ELF-1 (cell line): ENCODE measurements at regions not wholly inside any gene's neighbourhood (a gene's known extent, or its start where the extent isn't known, plus 50 kb on each side); places are given as distances from the start of the nearest gene placed in this dataset.

Experiments
- DNase-seq: peaks from one replicate; pipeline ENCODE4 v3.0.0-alpha.2; 2016; ENCODE audit warnings: low read depth, low spot score

- DNase-seq = no peak
These were observed 235.8 kb upstream of the MIR17HG start for GRCh38 chr13:91111476-91112200.

- no peak for DNase-seq
These were observed 235.1 kb upstream of the MIR17HG start for GRCh38 chr13:91112201-91112923.

- DNase-seq = no peak
These were observed 234.6 kb upstream of the MIR17HG start for GRCh38 chr13:91112924-91113277.

- DNase-seq = no peak
These were observed 231.7 kb upstream of the MIR17HG start for GRCh38 chr13:91115776-91116175.

- no peak for DNase-seq
These were observed 230.1 kb upstream of the MIR17HG start for GRCh38 chr13:91117351-91117750.

- no peak for DNase-seq
These were observed 227.8 kb upstream of the MIR17HG start for GRCh38 chr13:91119643-91120042.

GRCh38 chr13:91122766-91123165 is 224.7 kb upstream of the MIR17HG start:
- DNase-seq = no peak

- no peak for DNase-seq
These were observed 223.9 kb upstream of the MIR17HG start for GRCh38 chr13:91123456-91124127.

GRCh38 chr13:91126806-91127205 is 220.7 kb upstream of the MIR17HG start:
- DNase-seq = no peak

GRCh38 chr13:91127995-91128394 is 219.5 kb upstream of the MIR17HG start:
- no peak for DNase-seq

GRCh38 chr13:91132381-91132780 is 215.1 kb upstream of the MIR17HG start:
- no peak for DNase-seq

GRCh38 chr13:91132786-91133185 is 214.7 kb upstream of the MIR17HG start:
- no peak for DNase-seq

GRCh38 chr13:91133941-91134802 is 213.3 kb upstream of the MIR17HG start:
- DNase-seq = peak; percentile 46

- DNase-seq = no peak
These were observed 212.7 kb upstream of the MIR17HG start for GRCh38 chr13:91134803-91135184.

- DNase-seq = no peak
These were observed 212.1 kb upstream of the MIR17HG start for GRCh38 chr13:91135376-91135775.

- no peak for DNase-seq
These were observed 211.5 kb upstream of the MIR17HG start for GRCh38 chr13:91135968-91136367.

- DNase-seq = peak; percentile 46
These were observed 210.7 kb upstream of the MIR17HG start for GRCh38 chr13:91136806-91137205.

- DNase-seq = no peak
These were observed 208.3 kb upstream of the MIR17HG start for GRCh38 chr13:91139232-91139631.

GRCh38 chr13:91141543-91142061 is 205.9 kb upstream of the MIR17HG start:
- peak; percentile 20 for DNase-seq

- no peak for DNase-seq
These were observed 204.9 kb upstream of the MIR17HG start for GRCh38 chr13:91142572-91142971.

GRCh38 chr13:91144054-91144453 is 203.4 kb upstream of the MIR17HG start:
- no peak for DNase-seq

- no peak for DNase-seq
These were observed 203.0 kb upstream of the MIR17HG start for GRCh38 chr13:91144486-91144885.
